ENCODE measurements at regions not wholly inside any gene's neighbourhood (a gene's known extent, or its start where the extent isn't known, plus 50 kb on each side); places are given as distances from the start of the nearest gene placed in this dataset.
A peak's percentile ranks its signal among the peaks of the same experiment; 100 is the strongest.

- H3K14ac ChIP-seq (ENCODE audit: low read length): no peak overlapping the region
- DNase-seq: peak; percentile 51 to 86
- no CpG with 5 or more reads among the region's 1 CpG for WGBS (ENCODE audit: extremely low coverage, insufficient coverage, insufficient read length)
- H3K79me2 ChIP-seq (ENCODE audit: control insufficient read depth, insufficient read depth, low read length, poor library complexity): no peaks in the 10 kb centered on the region
- no peaks in the 10 kb centered on the region for H3K27me3 ChIP-seq (ENCODE audit: insufficient read depth, low read length)
- H3K23ac ChIP-seq (ENCODE audit: low read length): no peak overlapping the region
- no peak overlapping the region for H3K4ac ChIP-seq (ENCODE audit: low read depth, low read length)
- no peak overlapping the region for H3K4me2 ChIP-seq (ENCODE audit: low read length)
- H4K8ac ChIP-seq (ENCODE audit: low read depth, low read length): no peak overlapping the region
- H2BK120ac ChIP-seq (ENCODE audit: insufficient read depth, low read length, poor library complexity): no peak overlapping the region
- H3K4me3 ChIP-seq (ENCODE audit: low read depth, low read length): no peak overlapping the region
- no peaks in the 10 kb centered on the region for H3K79me1 ChIP-seq (ENCODE audit: low read length)
- peaks cover 2% of the 10 kb centered on the region for H3K9me3 ChIP-seq (ENCODE audit: insufficient read depth, low read depth, low read length)
- no peak overlapping the region for H3K27ac ChIP-seq (ENCODE audit: low read depth, low read length)
- no peak overlapping the region for H2AK5ac ChIP-seq (ENCODE audit: low read length)
- no peak overlapping the region for H4K91ac ChIP-seq (ENCODE audit: low read depth, low read length)
- no peak overlapping the region for H2BK12ac ChIP-seq (ENCODE audit: low read length)
- no peak overlapping the region for H4K12ac ChIP-seq (ENCODE audit: low read depth, low read length)
- H2BK5ac ChIP-seq (ENCODE audit: low read depth, low read length, poor library complexity): no peak overlapping the region
- H3K9ac ChIP-seq (ENCODE audit: low read length): no peak overlapping the region
- H2AFZ ChIP-seq (ENCODE audit: insufficient read depth, low read length, poor library complexity): no peak overlapping the region
- peaks cover 0 to 2% of the 10 kb centered on the region in 2 experiments for H3K4me1 ChIP-seq (ENCODE audit: control insufficient read depth in 1 of 2, insufficient read depth in 2 of 2, low read length in 2 of 2)
- no peaks in the 10 kb centered on the region for H3K36me3 ChIP-seq (ENCODE audit: control insufficient read depth in 1 of 2, insufficient read depth in 2 of 2, low read length in 2 of 2)
- H3K18ac ChIP-seq (ENCODE audit: low read length): no peak overlapping the region
These were observed 56.4 kb upstream of the ITGA6 start for GRCh38 chr2:172370821-172371455.

DNA sequence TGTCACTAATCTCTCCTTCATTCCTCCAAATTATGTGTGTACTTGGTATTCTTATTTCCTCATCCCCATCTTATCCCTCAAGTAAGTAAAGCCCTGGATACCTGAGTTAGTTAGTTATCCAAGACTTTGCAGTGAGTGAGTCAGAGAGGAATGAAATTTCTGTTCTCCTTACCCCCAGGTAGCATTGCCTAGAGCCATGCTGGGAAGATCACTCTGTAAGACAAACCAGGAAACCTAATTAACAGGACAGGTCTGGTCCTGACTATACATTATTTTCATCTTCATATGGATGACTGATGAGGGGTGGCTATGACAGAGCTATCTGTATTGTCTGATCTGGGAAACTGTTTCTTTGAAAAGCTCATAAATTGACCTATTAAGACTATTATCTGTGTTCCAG is 55.0 kb upstream of the ITGA6 start:
- Histone ChIP-seq H3K4ac (ENCODE audit: low read depth, low read length) (no peak overlapping the region), H3K14ac (ENCODE audit: low read length) (no peak overlapping the region), H2AK5ac (ENCODE audit: low read length) (no peak overlapping the region), H3K18ac (ENCODE audit: low read length) (no peak overlapping the region), H3K4me1 (ENCODE audit: control insufficient read depth in 1 of 2, insufficient read depth in 2 of 2, low read length in 2 of 2) (peaks cover under 1 to 2% of the 10 kb centered on the region in 2 experiments), H3K27me3 (ENCODE audit: insufficient read depth, low read length) (no peaks in the 10 kb centered on the region), H3K9me3 (ENCODE audit: insufficient read depth, low read depth, low read length) (peaks cover 2% of the 10 kb centered on the region), H2AFZ (ENCODE audit: insufficient read depth, low read length, poor library complexity) (no peak overlapping the region), H4K8ac (ENCODE audit: low read depth, low read length) (no peak overlapping the region), H4K12ac (ENCODE audit: low read depth, low read length) (no peak overlapping the region), H3K4me3 (ENCODE audit: low read depth, low read length) (no peak overlapping the region), H3K79me2 (ENCODE audit: control insufficient read depth, insufficient read depth, low read length, poor library complexity) (no peaks in the 10 kb centered on the region), H3K36me3 (ENCODE audit: control insufficient read depth in 1 of 2, insufficient read depth in 2 of 2, low read length in 2 of 2) (no peaks in the 10 kb centered on the region), H2BK12ac (ENCODE audit: low read length) (no peak overlapping the region), H4K91ac (ENCODE audit: low read depth, low read length) (no peak overlapping the region), H2BK120ac (ENCODE audit: insufficient read depth, low read length, poor library complexity) (no peak overlapping the region), H3K23ac (ENCODE audit: low read length) (no peak overlapping the region), H3K9ac (ENCODE audit: low read length) (no peak overlapping the region), H2BK5ac (ENCODE audit: low read depth, low read length, poor library complexity) (no peak overlapping the region), H3K4me2 (ENCODE audit: low read length) (no peak overlapping the region), H3K27ac (ENCODE audit: low read depth, low read length) (no peak overlapping the region), H3K79me1 (ENCODE audit: low read length) (no peaks in the 10 kb centered on the region)
- DNase-seq: peak; percentile 89 to 97

DNA sequence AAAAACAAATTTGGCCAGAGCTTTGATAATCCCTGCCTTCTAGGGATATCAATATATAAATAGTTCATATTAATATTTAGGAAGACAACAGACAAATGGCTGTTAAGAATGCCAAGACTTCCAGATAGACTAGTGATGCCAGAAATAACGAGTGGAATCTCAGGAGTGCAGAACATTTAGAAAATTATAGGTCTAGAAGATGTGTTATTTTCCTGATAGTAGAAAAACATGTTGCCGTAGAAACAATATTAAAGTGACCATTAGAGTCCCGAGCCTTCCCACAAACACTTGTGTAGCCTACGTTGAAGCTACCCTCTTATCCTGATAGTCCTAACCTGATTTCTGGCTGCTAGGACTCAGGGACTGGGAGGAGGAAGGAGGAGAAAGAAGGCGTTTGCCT is 54.3 kb upstream of the ITGA6 start:
- H3K4me3 ChIP-seq (ENCODE audit: low read depth, low read length): no peak overlapping the region
- H3K4me2 ChIP-seq (ENCODE audit: low read length): no peak overlapping the region
- no peak overlapping the region for H3K23ac ChIP-seq (ENCODE audit: low read length)
- peaks cover 2% of the 10 kb centered on the region for H3K9me3 ChIP-seq (ENCODE audit: insufficient read depth, low read depth, low read length)
- H2AK5ac ChIP-seq (ENCODE audit: low read length): no peak overlapping the region
- H3K36me3 ChIP-seq (ENCODE audit: control insufficient read depth in 1 of 2, insufficient read depth in 2 of 2, low read length in 2 of 2): no peaks in the 10 kb centered on the region
- H3K14ac ChIP-seq (ENCODE audit: low read length): no peak overlapping the region
- WGBS (ENCODE audit: extremely low coverage, insufficient coverage, insufficient read length): no CpG with 5 or more reads among the region's 5 CpGs
- H3K79me1 ChIP-seq (ENCODE audit: low read length): no peaks in the 10 kb centered on the region
- H2BK120ac ChIP-seq (ENCODE audit: insufficient read depth, low read length, poor library complexity): peak overlapping the region; percentile 5
- DNase-seq: peak; percentile 30 to 90
- no peak overlapping the region for H4K8ac ChIP-seq (ENCODE audit: low read depth, low read length)
- H4K12ac ChIP-seq (ENCODE audit: low read depth, low read length): no peak overlapping the region
- H3K4me1 ChIP-seq (ENCODE audit: control insufficient read depth in 1 of 2, insufficient read depth in 2 of 2, low read length in 2 of 2): peaks cover 2% of the 10 kb centered on the region in 2 experiments
- no peak overlapping the region for H3K4ac ChIP-seq (ENCODE audit: low read depth, low read length)
- no peak overlapping the region for H2BK5ac ChIP-seq (ENCODE audit: low read depth, low read length, poor library complexity)
- H3K18ac ChIP-seq (ENCODE audit: low read length): no peak overlapping the region
- no peak overlapping the region for H3K27ac ChIP-seq (ENCODE audit: low read depth, low read length)
- no peak overlapping the region for H2AFZ ChIP-seq (ENCODE audit: insufficient read depth, low read length, poor library complexity)
- no peak overlapping the region for H4K91ac ChIP-seq (ENCODE audit: low read depth, low read length)
- no peak overlapping the region for H2BK12ac ChIP-seq (ENCODE audit: low read length)
- H3K79me2 ChIP-seq (ENCODE audit: control insufficient read depth, insufficient read depth, low read length, poor library complexity): no peaks in the 10 kb centered on the region
- no peak overlapping the region for H3K9ac ChIP-seq (ENCODE audit: low read length)
- H3K27me3 ChIP-seq (ENCODE audit: insufficient read depth, low read length): no peaks in the 10 kb centered on the region

GRCh38 chr2:172373766-172374165 is 53.6 kb upstream of the ITGA6 start:
- no peak overlapping the region for H3K4me2 ChIP-seq (ENCODE audit: low read length)
- H2AK5ac ChIP-seq (ENCODE audit: low read length): no peak overlapping the region
- no peak overlapping the region for H2AFZ ChIP-seq (ENCODE audit: insufficient read depth, low read length, poor library complexity)
- peaks cover 2% of the 10 kb centered on the region for H3K9me3 ChIP-seq (ENCODE audit: insufficient read depth, low read depth, low read length)
- H3K27ac ChIP-seq (ENCODE audit: low read depth, low read length): no peak overlapping the region
- peaks cover 2% of the 10 kb centered on the region in 2 experiments for H3K4me1 ChIP-seq (ENCODE audit: control insufficient read depth in 1 of 2, insufficient read depth in 2 of 2, low read length in 2 of 2)
- H3K14ac ChIP-seq (ENCODE audit: low read length): no peak overlapping the region
- no peak overlapping the region for H3K4me3 ChIP-seq (ENCODE audit: low read depth, low read length)
- no peak overlapping the region for H3K18ac ChIP-seq (ENCODE audit: low read length)
- H2BK120ac ChIP-seq (ENCODE audit: insufficient read depth, low read length, poor library complexity): no peak overlapping the region
- no peaks in the 10 kb centered on the region for H3K79me2 ChIP-seq (ENCODE audit: control insufficient read depth, insufficient read depth, low read length, poor library complexity)
- H3K23ac ChIP-seq (ENCODE audit: low read length): no peak overlapping the region
- H3K79me1 ChIP-seq (ENCODE audit: low read length): no peaks in the 10 kb centered on the region
- no peaks in the 10 kb centered on the region for H3K27me3 ChIP-seq (ENCODE audit: insufficient read depth, low read length)
- H4K12ac ChIP-seq (ENCODE audit: low read depth, low read length): no peak overlapping the region
- H2BK5ac ChIP-seq (ENCODE audit: low read depth, low read length, poor library complexity): no peak overlapping the region
- no peak overlapping the region for H4K8ac ChIP-seq (ENCODE audit: low read depth, low read length)
- H4K91ac ChIP-seq (ENCODE audit: low read depth, low read length): no peak overlapping the region
- DNase-seq: peak in 1 of 2 donors; percentile 46
- 100% methylated on average over 2 of the region's 3 CpGs for WGBS (ENCODE audit: extremely low coverage, insufficient coverage, insufficient read length)
- H2BK12ac ChIP-seq (ENCODE audit: low read length): no peak overlapping the region
- no peak overlapping the region for H3K4ac ChIP-seq (ENCODE audit: low read depth, low read length)
- H3K9ac ChIP-seq (ENCODE audit: low read length): no peak overlapping the region
- no peaks in the 10 kb centered on the region for H3K36me3 ChIP-seq (ENCODE audit: control insufficient read depth in 1 of 2, insufficient read depth in 2 of 2, low read length in 2 of 2)
